GM21825 (cell line): ENCODE measurements at regions not wholly inside any gene's neighbourhood (a gene's known extent, or its start where the extent isn't known, plus 50 kb on each side); places are given as distances from the start of the nearest gene placed in this dataset.

ENCODE experiments used
- ATAC-seq: cut with Tn5 transposase; IDR thresholded peaks from one replicate; pipeline ENCODE4 v1.9.1; 2021; ENCODE audit warnings: mild to moderate bottlenecking, moderate library complexity; ENCODE audit not compliant: unreplicated experiment

- ATAC-seq = no peak
These were observed 184.0 kb downstream of the CAND1 start for GRCh38 chr12:67453191-67453590.

- ATAC-seq = no peak
These were observed 186.1 kb downstream of the CAND1 start for GRCh38 chr12:67455236-67455635.

GRCh38 chr12:67456431-67456901 is 187.3 kb downstream of the CAND1 start:
- ATAC-seq = no peak

DNA sequence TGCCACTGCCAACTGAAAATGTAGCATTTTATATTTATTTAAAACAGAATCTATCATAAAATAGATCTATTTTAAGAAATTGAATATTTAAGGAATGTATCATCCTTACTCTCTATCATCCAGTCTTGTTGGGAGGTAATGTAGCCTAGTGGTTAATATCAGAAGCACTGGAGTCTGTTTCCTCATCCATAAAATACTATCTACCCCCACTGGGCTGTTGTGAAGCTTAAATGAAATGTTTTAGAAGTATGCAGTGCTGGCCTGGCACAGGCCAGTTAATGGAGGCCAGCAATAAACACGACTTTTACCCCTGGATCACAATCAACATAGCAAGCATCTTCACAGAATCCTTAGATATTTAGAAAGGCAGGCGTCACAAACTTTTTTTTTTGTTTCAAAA is 188.0 kb downstream of the CAND1 start:
- no peak for ATAC-seq

GRCh38 chr12:67457778-67458665 is 188.9 kb downstream of the CAND1 start:
- ATAC-seq = no peak

GRCh38 chr12:67459173-67459572 is 189.4 kb upstream of the DYRK2 start:
- ATAC-seq = no peak

- ATAC-seq = no peak
These were observed 189.0 kb upstream of the DYRK2 start for GRCh38 chr12:67459578-67459977.

GRCh38 chr12:67460388-67460787 is 188.2 kb upstream of the DYRK2 start:
- no peak for ATAC-seq

GRCh38 chr12:67468549-67469245 is 179.8 kb upstream of the DYRK2 start:
- no peak for ATAC-seq

- ATAC-seq = no peak
These were observed 178.9 kb upstream of the DYRK2 start for GRCh38 chr12:67469666-67470065.

DNA sequence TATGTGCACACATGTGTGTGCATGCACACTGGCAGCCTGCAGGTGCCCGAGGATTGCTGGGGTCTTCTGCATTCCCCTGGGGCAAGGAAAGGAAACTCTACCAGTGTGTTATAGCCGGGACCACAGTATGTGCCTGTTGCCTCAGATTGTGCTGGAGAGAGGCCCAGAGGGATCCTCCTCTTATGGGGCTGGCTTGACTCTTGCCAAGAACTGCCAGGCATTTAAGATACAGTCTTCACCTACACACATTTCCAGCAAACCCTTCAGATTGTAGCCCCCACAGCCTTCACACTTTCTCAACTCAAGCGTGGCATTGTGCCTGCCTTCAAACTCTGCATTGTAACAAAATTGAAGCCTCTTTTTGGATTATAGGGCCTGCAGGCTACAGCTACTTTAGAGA is 176.7 kb upstream of the DYRK2 start:
- ATAC-seq = no peak

DNA sequence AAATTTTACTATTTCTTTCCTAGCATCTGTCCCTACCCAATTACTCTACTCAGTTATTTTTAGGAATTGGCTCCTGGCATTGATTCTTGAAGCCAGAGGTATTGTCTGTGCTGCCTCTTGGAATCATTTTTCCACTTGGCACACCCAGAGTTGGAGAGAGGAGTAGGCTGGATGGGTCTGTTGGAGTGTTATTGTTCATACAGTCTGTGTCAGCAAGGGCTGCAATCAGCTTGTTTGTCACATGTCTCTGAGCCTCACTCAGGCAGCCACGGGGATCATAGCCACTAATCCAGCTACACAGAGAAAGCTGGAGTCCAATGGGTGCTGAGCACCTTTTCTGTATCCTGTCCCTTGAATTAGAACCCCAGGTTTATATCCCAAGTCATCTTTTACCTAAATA is 176.0 kb upstream of the DYRK2 start:
- ATAC-seq = no peak

DNA sequence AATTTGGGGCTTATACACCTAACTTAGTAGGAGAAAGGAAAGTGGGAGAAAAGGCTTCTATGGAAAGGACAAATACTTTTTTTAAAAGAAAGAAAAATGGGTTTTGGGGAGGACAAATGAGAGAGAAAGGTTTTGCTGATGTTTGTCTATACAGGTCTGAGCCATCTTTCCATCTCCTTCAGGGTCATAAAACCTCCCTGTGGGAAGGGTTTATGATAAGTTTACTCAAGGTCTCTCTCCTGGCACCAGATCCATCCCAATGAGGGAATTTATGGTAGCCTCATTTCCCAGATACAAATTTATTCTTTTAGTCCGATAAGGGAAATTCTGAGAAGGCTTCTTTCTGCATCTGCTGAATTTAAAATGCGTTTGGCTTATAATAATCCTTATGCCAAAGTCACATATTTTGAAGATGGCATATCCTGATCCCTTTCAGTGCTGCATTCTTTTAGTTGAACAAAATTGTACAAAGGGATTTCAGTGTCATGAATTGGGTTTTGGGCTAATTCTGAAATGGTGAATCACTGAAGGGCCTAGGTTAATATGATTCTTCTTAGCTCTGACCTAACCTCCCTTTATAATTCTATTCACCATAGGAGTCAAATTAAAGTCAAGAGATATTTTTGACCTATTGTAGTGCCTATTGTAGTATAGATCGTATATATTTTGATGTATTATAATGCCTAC is 173.5 kb upstream of the DYRK2 start:
- ATAC-seq = no peak

DNA sequence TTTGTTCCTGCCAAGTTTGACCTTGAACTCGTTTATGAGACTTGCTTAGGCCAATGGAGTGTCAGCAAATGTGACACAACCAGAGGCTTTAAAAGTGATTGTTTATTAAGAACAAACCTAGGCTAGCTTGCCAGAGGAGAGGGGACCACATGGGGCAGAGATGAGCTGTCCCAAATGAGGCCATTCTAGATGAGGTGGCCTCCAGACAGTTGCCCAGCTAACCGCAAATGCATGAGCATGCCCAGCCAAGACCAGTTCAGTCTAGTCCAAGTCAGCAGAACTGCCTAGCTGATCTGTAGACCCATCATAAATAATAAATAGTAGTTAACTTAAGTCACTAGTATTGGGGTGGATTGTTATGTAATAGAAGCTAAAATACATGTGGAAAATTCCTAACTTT is 172.8 kb upstream of the DYRK2 start:
- ATAC-seq = no peak

DNA sequence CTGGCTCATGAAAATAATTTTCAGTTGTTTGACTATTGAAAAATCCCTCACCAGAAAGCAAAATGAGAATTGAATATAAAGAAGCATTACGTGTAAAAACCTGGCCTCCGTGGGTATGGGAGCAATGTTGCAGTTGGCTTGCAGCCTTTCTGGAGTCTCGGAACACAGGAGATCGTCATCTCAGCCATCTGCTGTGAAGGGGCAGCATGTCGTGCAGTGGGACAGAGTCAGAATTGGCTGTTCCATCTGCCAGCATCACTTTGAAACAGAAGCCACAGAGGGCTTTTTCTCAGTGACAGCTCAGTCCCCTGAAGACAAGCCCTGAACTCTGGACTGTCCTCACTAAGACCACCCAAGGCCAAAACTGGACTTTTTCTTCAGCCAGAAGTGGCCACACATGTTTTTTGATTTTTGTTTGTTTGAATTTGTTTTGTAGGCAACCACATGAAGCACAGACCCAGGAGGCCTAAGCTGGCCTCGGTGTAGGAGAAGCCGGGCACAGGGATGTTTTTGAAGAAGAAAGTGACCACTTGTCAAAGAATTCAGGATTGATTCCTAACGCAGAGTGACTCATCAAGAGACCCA is 170.8 kb upstream of the DYRK2 start:
- ATAC-seq = no peak

DNA sequence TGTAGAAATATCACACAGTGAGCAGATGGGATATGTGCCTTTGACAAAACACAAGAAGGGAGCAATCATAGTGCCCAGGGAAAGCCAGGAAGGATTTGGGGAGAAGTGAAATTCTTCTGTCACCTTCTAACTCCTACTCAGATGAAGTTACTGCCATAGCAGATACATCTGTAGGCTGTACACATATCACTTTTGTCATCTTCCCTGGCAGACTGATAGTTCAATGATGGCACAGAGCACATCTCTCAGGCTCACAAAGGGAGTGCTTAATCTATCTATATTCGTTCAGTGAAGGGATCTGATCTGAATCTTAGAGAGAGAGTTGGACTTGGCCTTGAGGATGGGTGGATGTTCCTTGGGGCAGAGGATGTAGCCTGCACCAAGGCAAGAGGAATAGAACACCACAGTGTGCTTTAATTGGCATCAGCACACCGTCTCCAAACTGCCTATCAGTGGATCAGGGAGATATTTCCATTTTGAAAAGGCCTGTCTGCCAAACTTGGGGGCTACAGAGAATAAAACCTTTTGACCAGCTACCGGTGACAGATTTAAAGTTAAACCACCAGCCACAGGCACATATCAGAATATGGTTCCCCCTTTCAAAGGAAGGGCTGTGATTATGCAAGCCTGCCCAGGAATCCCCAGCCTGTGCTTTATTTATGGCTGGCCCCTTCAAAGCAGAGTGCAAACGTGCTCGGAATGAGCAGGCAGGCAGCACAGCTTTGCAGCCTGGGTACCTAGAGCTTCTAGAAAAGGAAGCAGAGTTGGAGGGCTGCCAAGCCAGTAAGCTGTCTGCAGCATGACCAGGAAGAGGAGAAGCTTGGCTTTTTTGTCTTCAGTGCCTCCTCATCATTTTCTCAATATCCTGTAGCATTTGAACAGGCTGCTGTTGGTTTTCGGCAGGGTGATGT is 165.5 kb upstream of the DYRK2 start:
- peak; percentile 84 for ATAC-seq

DNA sequence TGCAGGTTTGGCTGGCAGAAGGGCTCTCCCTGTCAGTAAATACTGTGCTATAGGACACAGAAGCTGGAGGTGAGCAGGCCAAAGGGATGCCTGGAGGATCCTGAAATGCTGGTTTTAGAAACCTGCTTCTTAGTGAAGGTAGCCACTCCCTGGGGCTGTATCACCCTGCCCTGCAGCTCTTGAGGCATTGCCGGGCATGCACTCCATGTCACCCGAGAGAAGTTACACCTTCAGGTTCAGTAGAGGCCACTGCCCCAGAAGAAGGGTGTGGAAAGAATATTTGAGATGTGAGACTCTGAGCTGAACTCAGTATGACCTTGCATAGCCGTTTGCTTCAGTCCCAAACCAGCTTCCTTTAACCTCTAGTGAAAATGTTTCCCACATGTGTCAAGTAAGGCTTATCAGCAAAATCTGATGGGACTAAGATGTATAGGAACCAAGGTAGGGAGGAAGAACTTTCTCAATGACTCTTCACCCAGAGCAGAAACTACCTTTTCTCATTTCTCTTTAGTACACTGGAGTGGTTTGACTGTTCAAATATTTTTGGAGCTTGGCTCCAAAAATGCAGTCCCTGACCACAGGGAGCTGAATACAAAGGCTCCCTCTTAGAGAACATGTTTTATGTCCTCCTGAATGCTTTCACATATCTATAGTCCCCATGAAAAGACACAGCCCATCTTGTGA is 164.5 kb upstream of the DYRK2 start:
- ATAC-seq = no peak

GRCh38 chr12:67484791-67485480 is 163.6 kb upstream of the DYRK2 start:
- no peak for ATAC-seq

- ATAC-seq = no peak
These were observed 161.9 kb upstream of the DYRK2 start for GRCh38 chr12:67486671-67487070.
